ENCODE measurements at regions not wholly inside any gene's neighbourhood (a gene's known extent, or its start where the extent isn't known, plus 50 kb on each side); places are given as distances from the start of the nearest gene placed in this dataset.

DNA sequence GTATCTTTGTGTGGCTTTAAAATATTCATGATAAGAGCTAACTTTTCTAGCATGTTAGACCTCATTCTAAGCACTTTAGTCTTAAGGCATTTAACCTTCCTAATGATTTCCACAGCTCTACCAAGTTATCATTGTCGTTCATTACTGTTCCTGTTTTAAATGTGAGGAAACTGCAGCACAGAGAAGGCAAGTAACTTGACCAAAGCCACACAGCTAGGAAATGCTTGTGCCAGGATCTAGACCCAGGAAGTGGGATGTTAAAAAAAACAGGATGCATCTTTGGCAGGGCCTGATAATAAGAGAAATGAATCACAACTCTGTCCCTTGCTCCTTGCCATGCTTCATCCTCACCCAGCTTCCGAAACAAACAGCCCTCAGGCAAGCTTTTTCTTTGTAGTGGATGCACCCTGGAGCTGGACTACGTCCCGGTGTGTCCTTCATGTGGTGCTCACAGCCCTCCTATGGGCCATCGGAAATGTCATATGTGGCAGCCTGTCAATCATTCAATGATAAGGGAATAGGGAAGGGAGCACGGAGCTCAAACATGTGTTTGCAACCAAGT, 196.9 kb upstream of the RREB1 start:
- H3K9me3 ChIP-seq (ENCODE audit: low read depth, low read length, poor library complexity, severe bottlenecking) = no peaks in the 10 kb centered on the region
- H3K27ac ChIP-seq (ENCODE audit: low read depth, low read length, poor library complexity, severe bottlenecking) = no peak overlapping the region
- H3K4me1 ChIP-seq (ENCODE audit: insufficient read depth, low read length, poor library complexity, severe bottlenecking) = peaks cover 11% of the 10 kb centered on the region
- TF ChIP-seq, protein P1, sequence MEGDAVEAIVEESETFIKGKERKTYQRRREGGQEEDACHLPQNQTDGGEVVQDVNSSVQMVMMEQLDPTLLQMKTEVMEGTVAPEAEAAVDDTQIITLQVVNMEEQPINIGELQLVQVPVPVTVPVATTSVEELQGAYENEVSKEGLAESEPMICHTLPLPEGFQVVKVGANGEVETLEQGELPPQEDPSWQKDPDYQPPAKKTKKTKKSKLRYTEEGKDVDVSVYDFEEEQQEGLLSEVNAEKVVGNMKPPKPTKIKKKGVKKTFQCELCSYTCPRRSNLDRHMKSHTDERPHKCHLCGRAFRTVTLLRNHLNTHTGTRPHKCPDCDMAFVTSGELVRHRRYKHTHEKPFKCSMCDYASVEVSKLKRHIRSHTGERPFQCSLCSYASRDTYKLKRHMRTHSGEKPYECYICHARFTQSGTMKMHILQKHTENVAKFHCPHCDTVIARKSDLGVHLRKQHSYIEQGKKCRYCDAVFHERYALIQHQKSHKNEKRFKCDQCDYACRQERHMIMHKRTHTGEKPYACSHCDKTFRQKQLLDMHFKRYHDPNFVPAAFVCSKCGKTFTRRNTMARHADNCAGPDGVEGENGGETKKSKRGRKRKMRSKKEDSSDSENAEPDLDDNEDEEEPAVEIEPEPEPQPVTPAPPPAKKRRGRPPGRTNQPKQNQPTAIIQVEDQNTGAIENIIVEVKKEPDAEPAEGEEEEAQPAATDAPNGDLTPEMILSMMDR (conservative IDR thresholded peaks at IDR 0.05; ENCODE audit: low read depth, low read length) = no peak
- TF ChIP-seq EZH2 (IDR thresholded peaks at IDR 0.05; ENCODE audit: borderline replicate concordance, low read depth, low read length, poor library complexity, severe bottlenecking) = no peak
- H3K36me3 ChIP-seq (ENCODE audit: insufficient read depth, low read length, poor library complexity, severe bottlenecking) = no peaks in the 10 kb centered on the region
- intact Hi-C loops (cut with micrococcal nuclease; ENCODE audit: unreplicated experiment) = no loop called here
- ChIA-PET POLR2A (ENCODE audit: low non-redundant PET) (no interaction called here), CTCF (no interaction called here)
- H3K4me3 ChIP-seq (ENCODE audit: low read depth, low read length, poor library complexity, severe bottlenecking) = no peak overlapping the region
- no peaks in the 10 kb centered on the region for H3K27me3 ChIP-seq (replicated peaks; ENCODE audit: insufficient read depth, low read depth, low read length, poor library complexity)
- DNase-seq (ENCODE audit: low spot score) = no peak
- BruUV-seq (replicated peaks) = no TSS peak

DNA sequence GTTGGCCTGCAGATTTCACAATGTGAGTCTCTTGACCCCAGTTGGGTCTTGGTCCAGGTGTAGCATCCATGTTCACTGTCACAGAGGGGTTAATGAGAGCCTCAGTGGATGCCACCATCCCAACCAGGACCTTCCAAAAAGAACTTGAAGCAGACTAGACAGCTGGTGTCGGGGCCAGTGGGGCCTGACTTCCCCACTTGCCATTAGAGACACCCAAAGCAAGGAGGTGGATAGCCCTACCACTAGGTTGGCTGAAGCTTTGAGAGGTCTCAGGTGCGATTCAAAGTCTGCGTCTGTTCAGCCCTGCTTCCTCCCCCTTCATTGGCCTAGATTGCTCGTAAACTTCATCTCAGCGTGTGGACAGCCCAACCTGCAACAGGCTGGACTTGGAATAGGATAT, 196.4 kb upstream of the RREB1 start:
- Histone ChIP-seq H3K27ac (ENCODE audit: low read depth, low read length, poor library complexity, severe bottlenecking) (no peak overlapping the region), H3K4me3 (ENCODE audit: low read depth, low read length, poor library complexity, severe bottlenecking) (no peak overlapping the region), H3K36me3 (ENCODE audit: insufficient read depth, low read length, poor library complexity, severe bottlenecking) (no peaks in the 10 kb centered on the region), H3K27me3 (replicated peaks; ENCODE audit: insufficient read depth, low read depth, low read length, poor library complexity) (no peaks in the 10 kb centered on the region), H3K4me1 (ENCODE audit: insufficient read depth, low read length, poor library complexity, severe bottlenecking) (peaks cover 11% of the 10 kb centered on the region), H3K9me3 (ENCODE audit: low read depth, low read length, poor library complexity, severe bottlenecking) (no peaks in the 10 kb centered on the region)
- ChIA-PET POLR2A (ENCODE audit: low non-redundant PET) (no interaction called here), CTCF (no interaction called here)
- intact Hi-C loops (cut with micrococcal nuclease; ENCODE audit: unreplicated experiment) = no loop called here
- no TSS peak for BruUV-seq (replicated peaks)
- TF ChIP-seq EZH2 (IDR thresholded peaks at IDR 0.05; ENCODE audit: borderline replicate concordance, low read depth, low read length, poor library complexity, severe bottlenecking) = no peak
- TF ChIP-seq, protein P1 (conservative IDR thresholded peaks at IDR 0.05; ENCODE audit: low read depth, low read length) = no peak
- DNase-seq (ENCODE audit: low spot score) = no peak

DNA sequence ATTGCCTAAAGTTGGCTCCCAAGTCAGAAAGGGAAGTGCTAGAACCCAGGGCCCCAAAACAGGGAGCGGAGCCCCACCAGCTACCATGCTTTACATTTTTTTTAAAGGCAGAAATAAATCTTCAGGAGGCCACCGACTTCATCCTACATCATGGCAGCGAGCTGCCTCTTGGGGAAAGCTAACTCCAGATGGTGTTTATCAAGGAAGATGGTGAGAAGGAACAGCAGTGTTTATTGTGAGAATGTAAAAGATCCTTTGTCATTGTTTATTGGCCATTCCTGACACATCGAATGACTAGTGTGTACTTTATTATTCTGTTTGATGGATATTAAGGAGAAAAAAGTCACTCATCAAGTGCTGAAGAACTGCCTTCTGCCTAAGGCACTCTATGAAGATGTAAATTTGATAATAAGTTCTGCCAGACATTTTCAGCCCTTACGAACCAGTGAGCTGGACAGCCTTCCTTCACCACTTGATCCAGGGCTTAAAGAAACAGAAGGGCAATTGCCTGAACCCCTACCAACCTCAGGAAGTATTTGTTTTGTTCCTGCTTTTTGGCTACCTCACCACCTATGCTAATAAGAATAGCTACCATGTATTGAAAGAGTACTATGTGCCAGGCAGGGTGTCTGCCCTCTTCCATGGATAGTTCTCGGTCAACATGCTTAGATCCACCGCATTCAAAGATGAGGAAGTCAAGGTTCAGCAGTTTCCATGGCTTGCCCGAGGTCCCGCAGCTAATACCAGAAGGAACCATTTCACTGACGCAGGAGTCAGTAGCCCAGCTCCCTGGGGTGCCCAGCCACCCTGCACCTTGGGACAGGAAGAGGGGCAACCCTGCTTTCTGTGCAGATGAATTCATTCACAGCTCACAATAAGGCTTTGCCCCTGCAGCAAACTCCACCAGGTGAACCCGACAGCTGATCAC, 194.7 kb upstream of the RREB1 start:
- Histone ChIP-seq H3K27me3 (replicated peaks; ENCODE audit: insufficient read depth, low read depth, low read length, poor library complexity) (no peaks in the 10 kb centered on the region), H3K4me1 (ENCODE audit: insufficient read depth, low read length, poor library complexity, severe bottlenecking) (peaks cover 11% of the 10 kb centered on the region), H3K4me3 (ENCODE audit: low read depth, low read length, poor library complexity, severe bottlenecking) (no peak overlapping the region), H3K27ac (ENCODE audit: low read depth, low read length, poor library complexity, severe bottlenecking) (no peak overlapping the region), H3K36me3 (ENCODE audit: insufficient read depth, low read length, poor library complexity, severe bottlenecking) (no peaks in the 10 kb centered on the region), H3K9me3 (ENCODE audit: low read depth, low read length, poor library complexity, severe bottlenecking) (no peaks in the 10 kb centered on the region)
- CTCF ChIA-PET = no interaction called here
- BruUV-seq (replicated peaks) = no TSS peak
- POLR2A ChIA-PET (ENCODE audit: low non-redundant PET) = interaction anchor here (0.5 kb wide), 1 partner anchor 259 kb away, joined by 12 read pairs; no protein-coding TSS in a partner anchor
- DNase-seq (ENCODE audit: low spot score) = no peak
- intact Hi-C loops (cut with micrococcal nuclease; ENCODE audit: unreplicated experiment) = no loop called here
- no peak for TF ChIP-seq EZH2 (IDR thresholded peaks at IDR 0.05; ENCODE audit: borderline replicate concordance, low read depth, low read length, poor library complexity, severe bottlenecking)
- TF ChIP-seq, protein P1 (conservative IDR thresholded peaks at IDR 0.05; ENCODE audit: low read depth, low read length) = no peak
